ENCODE measurements at regions not wholly inside any gene's neighbourhood (a gene's known extent, or its start where the extent isn't known, plus 50 kb on each side); places are given as distances from the start of the nearest gene placed in this dataset.
"Not testable (repeated sequence)": the region's sequence is repeated elsewhere in the genome, so short reads cannot be mapped to it uniquely, and the experiment has no call there.

DNA sequence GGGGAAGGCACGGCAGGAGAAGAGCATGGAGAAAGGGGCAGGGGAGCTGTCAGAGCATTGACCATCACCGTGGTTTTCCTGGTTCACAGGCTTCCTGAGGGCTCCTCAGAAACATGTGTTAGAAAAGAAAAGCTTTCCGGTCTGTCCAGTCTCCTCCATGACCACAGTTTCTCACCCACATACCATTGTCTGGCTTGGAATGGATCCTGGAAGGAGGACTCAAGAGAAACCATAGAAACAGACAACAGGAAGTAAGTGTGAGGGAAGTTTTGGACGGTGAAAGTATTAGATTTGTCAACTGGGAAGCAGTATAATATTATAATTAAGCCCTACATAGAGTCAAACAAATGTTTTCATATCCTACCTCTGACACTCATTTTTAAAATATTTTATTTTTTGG, 52.7 kb upstream of the NOTCH2NLA start:
- H3K27ac Mint-ChIP-seq (ENCODE audit: unreplicated experiment); H3K4me3 Mint-ChIP-seq; DNase-seq (ENCODE audit: low read depth, low spot score); H3K9me3 Mint-ChIP-seq; H3K27me3 Mint-ChIP-seq (ENCODE audit: low read depth); H3K36me3 Mint-ChIP-seq (ENCODE audit: low read depth); H3K4me1 Mint-ChIP-seq: not testable (repeated sequence)

- not testable (repeated sequence) for H3K9me3 Mint-ChIP-seq; DNase-seq (ENCODE audit: low read depth, low spot score); H3K4me1 Mint-ChIP-seq; H3K4me3 Mint-ChIP-seq; H3K36me3 Mint-ChIP-seq (ENCODE audit: low read depth); H3K27ac Mint-ChIP-seq (ENCODE audit: unreplicated experiment); H3K27me3 Mint-ChIP-seq (ENCODE audit: low read depth)
These were observed 49.9 kb upstream of the NOTCH2NLA start for GRCh38 chr1:146278758-146279157.
